Panc1 (cell line): ENCODE measurements at regions not wholly inside any gene's neighbourhood (a gene's known extent, or its start where the extent isn't known, plus 50 kb on each side); places are given as distances from the start of the nearest gene placed in this dataset.

ENCODE experiments used
- POLR2AphosphoS5 ChIP-seq: IDR thresholded peaks from 2 replicates; pipeline ENCODE4 v1.6.1; 2012; ENCODE audit warnings: mild to moderate bottlenecking, low read depth, low read length, moderate library complexity
- TF ChIP-seq, protein P1 (sequence below): fragments of 450-650 bp; IDR thresholded peaks from 2 replicates; pipeline ENCODE4 v1.5.1; 2017; ENCODE audit warnings: mild to moderate bottlenecking
- TF ChIP-seq, protein P2 (sequence below), 2 experiments: IDR thresholded peaks; 2 replicates each; pipeline ENCODE4 v1.6.1; 2011 to 2012; ENCODE audit warnings: low read depth in 2 of 2, control low read depth in 1 of 2, low read length in 1 of 2, mild to moderate bottlenecking in 1 of 2, moderate library complexity in 1 of 2; ENCODE audit not compliant: insufficient read depth in 1 of 2

DNA sequence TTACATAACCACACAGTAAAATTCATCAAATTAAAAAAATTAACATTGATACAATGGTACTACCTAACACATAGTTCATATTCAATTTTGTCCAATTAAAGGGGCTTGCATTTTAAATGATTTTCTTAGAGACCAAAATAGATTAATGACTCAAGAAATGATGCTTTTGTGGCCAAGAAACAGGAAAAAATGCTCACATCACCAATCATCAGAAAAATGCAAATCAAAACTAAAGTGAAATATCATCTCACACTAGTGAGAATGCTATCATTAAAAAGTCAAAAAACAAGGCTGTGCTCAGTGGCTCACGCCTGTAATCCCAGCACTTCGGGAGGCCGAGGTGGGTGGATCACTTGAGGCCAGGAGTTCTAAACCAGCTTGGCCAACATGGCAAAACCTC, 235.6 kb downstream of the PIK3C3 start:
- TF ChIP-seq, protein P1, sequence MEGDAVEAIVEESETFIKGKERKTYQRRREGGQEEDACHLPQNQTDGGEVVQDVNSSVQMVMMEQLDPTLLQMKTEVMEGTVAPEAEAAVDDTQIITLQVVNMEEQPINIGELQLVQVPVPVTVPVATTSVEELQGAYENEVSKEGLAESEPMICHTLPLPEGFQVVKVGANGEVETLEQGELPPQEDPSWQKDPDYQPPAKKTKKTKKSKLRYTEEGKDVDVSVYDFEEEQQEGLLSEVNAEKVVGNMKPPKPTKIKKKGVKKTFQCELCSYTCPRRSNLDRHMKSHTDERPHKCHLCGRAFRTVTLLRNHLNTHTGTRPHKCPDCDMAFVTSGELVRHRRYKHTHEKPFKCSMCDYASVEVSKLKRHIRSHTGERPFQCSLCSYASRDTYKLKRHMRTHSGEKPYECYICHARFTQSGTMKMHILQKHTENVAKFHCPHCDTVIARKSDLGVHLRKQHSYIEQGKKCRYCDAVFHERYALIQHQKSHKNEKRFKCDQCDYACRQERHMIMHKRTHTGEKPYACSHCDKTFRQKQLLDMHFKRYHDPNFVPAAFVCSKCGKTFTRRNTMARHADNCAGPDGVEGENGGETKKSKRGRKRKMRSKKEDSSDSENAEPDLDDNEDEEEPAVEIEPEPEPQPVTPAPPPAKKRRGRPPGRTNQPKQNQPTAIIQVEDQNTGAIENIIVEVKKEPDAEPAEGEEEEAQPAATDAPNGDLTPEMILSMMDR: no peak
- TF ChIP-seq POLR2AphosphoS5: no peak
- TF ChIP-seq, protein P2, sequence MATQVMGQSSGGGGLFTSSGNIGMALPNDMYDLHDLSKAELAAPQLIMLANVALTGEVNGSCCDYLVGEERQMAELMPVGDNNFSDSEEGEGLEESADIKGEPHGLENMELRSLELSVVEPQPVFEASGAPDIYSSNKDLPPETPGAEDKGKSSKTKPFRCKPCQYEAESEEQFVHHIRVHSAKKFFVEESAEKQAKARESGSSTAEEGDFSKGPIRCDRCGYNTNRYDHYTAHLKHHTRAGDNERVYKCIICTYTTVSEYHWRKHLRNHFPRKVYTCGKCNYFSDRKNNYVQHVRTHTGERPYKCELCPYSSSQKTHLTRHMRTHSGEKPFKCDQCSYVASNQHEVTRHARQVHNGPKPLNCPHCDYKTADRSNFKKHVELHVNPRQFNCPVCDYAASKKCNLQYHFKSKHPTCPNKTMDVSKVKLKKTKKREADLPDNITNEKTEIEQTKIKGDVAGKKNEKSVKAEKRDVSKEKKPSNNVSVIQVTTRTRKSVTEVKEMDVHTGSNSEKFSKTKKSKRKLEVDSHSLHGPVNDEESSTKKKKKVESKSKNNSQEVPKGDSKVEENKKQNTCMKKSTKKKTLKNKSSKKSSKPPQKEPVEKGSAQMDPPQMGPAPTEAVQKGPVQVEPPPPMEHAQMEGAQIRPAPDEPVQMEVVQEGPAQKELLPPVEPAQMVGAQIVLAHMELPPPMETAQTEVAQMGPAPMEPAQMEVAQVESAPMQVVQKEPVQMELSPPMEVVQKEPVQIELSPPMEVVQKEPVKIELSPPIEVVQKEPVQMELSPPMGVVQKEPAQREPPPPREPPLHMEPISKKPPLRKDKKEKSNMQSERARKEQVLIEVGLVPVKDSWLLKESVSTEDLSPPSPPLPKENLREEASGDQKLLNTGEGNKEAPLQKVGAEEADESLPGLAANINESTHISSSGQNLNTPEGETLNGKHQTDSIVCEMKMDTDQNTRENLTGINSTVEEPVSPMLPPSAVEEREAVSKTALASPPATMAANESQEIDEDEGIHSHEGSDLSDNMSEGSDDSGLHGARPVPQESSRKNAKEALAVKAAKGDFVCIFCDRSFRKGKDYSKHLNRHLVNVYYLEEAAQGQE (IDR thresholded peaks at IDR 0.05; ENCODE audit: insufficient read depth in 1 of 2, low read depth in 2 of 2, low read length in 1 of 2): no peak
